CD8-positive, alpha-beta memory T cell (primary cell): ENCODE measurements at regions not wholly inside any gene's neighbourhood (a gene's known extent, or its start where the extent isn't known, plus 50 kb on each side); places are given as distances from the start of the nearest gene placed in this dataset.

ENCODE experiments used
- CTCF ChIA-PET: fragments of 350-600 bp; sonication (Branson Sonifier 250); formaldehyde crosslinking; loops from one replicate; lab custom pipeline; 2021; ENCODE audit warnings: antibody characterized with exemption; lab: Charles Lee
- POLR2A ChIA-PET: fragments of 350-600 bp; sonication (Branson Sonifier 250); formaldehyde crosslinking; loops from one replicate; lab custom pipeline; 2021; ENCODE audit warnings: antibody characterized with exemption; lab: Charles Lee
- DNase-seq, 5 donors: peaks; one replicate each; pipeline versions ENCODE4 v3.0.0 to v3.0.0-alpha.2; 2020 to 2022; ENCODE audit warnings: mixed read lengths in 1 of 5
- H3K27ac ChIP-seq: one replicate; pipeline ENCODE4 v1.7.0; 2013; ENCODE audit warnings: low read depth, mild to moderate bottlenecking, low read length, moderate library complexity
- H3K27me3 ChIP-seq: 2 replicates; pipeline ENCODE4 v1.7.0; 2013; ENCODE audit warnings: low read length, mild to moderate bottlenecking; ENCODE audit not compliant: insufficient read depth, poor library complexity, severe bottlenecking
- H3K36me3 ChIP-seq: 2 replicates; pipeline ENCODE4 v1.7.0; 2013; ENCODE audit warnings: mild to moderate bottlenecking, low read length, moderate library complexity; ENCODE audit not compliant: insufficient read depth
- H3K4me1 ChIP-seq: 2 replicates; pipeline ENCODE4 v1.7.0; 2013; ENCODE audit warnings: mild to moderate bottlenecking, low read length, moderate library complexity; ENCODE audit not compliant: insufficient read depth
- H3K4me3 ChIP-seq: 2 replicates; pipeline ENCODE4 v1.7.0; 2013; ENCODE audit warnings: mild to moderate bottlenecking, low read length
- H3K9me3 ChIP-seq: 2 replicates; pipeline ENCODE4 v1.7.0; 2013; ENCODE audit warnings: mild to moderate bottlenecking, low read length
- H3K27ac Mint-ChIP-seq, 8 donors: one replicate each; pipeline ENCODE4 v1.8.0; 2020 to 2021; ENCODE audit warnings: mixed read lengths in 8 of 8, mild to moderate bottlenecking in 6 of 8, inconsistent platforms in 3 of 8, moderate library complexity in 3 of 8
- H3K27me3 Mint-ChIP-seq, 2 donors: one replicate each; pipeline ENCODE4 v1.8.0; 2020 to 2021; ENCODE audit warnings: mixed read lengths in 2 of 2, mild to moderate bottlenecking in 1 of 2, moderate library complexity in 1 of 2
- H3K36me3 Mint-ChIP-seq, 3 donors: one replicate each; pipeline ENCODE4 v1.8.0; 2020 to 2021; ENCODE audit warnings: mixed read lengths in 3 of 3, inconsistent platforms in 1 of 3, mild to moderate bottlenecking in 1 of 3
- H3K4me1 Mint-ChIP-seq, 3 donors: one replicate each; pipeline ENCODE4 v1.8.0; 2020 to 2021; ENCODE audit warnings: mixed read lengths in 3 of 3, inconsistent platforms in 1 of 3, mild to moderate bottlenecking in 1 of 3
- H3K4me3 Mint-ChIP-seq, 7 donors: one replicate each; pipeline ENCODE4 v1.8.0; 2020 to 2021; ENCODE audit warnings: mixed read lengths in 7 of 7, mild to moderate bottlenecking in 6 of 7, moderate library complexity in 4 of 7, inconsistent platforms in 2 of 7
- H3K9me3 Mint-ChIP-seq, 5 donors: one replicate each; pipeline ENCODE4 v1.8.0; 2020 to 2022; ENCODE audit warnings: mixed read lengths in 5 of 5, mild to moderate bottlenecking in 3 of 5, moderate library complexity in 2 of 5, inconsistent platforms in 1 of 5

DNA sequence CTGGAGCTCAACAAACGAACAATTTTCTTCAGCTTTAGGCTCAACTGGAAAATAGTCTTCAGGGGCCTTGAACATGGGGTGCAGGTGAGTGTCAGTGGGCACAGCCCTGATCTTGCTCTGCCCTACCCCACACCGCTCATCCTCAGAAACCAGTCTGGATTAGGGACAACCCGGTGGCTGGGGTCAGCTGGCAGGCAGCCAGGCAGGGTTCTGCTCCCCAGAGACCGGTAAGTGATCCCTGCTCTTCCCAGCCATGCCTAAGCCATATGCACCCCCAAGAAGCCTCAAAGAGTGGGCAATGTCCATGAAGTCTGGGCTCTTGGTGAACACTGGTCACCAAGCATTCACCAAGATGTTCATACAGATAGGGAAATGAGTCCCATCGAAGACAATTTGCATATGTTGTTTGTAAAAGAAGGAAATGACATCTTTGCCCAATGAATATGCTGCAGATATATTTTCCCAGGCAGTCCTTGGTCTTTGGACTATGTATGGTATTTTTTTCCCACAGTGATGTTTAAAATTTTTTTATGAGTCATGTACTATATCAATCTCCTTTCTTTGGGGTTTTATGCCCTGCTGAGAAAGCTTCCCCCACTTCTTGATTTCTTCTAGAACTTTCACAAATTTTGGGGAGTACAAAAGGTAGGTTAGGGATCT is 63.9 kb upstream of the VASH1 start:
- CTCF ChIA-PET = interaction anchor here (1.0 kb wide), 1 partner anchor 13 kb away, joined by 3 read pairs; no protein-coding TSS in a partner anchor
- no peaks in the 10 kb centered on the region for H3K36me3 ChIP-seq
- no peaks in the 10 kb centered on the region for H3K4me1 ChIP-seq
- no peak overlapping the region for H3K27ac ChIP-seq
- H3K4me3 ChIP-seq = no peak overlapping the region
- no peaks in the 10 kb centered on the region for H3K27me3 ChIP-seq
- no peaks in the 10 kb centered on the region for H3K9me3 Mint-ChIP-seq
- no peaks in the 10 kb centered on the region for H3K9me3 ChIP-seq
- no peaks in the 10 kb centered on the region for H3K36me3 Mint-ChIP-seq
- POLR2A ChIA-PET = no interaction called here
- H3K27me3 Mint-ChIP-seq = peaks cover 14 to 18% of the 10 kb centered on the region in 2 donors
- no peak for DNase-seq
- H3K27ac Mint-ChIP-seq = no peak overlapping the region
- H3K4me1 Mint-ChIP-seq = no peaks in the 10 kb centered on the region
- H3K4me3 Mint-ChIP-seq = no peak overlapping the region

DNA sequence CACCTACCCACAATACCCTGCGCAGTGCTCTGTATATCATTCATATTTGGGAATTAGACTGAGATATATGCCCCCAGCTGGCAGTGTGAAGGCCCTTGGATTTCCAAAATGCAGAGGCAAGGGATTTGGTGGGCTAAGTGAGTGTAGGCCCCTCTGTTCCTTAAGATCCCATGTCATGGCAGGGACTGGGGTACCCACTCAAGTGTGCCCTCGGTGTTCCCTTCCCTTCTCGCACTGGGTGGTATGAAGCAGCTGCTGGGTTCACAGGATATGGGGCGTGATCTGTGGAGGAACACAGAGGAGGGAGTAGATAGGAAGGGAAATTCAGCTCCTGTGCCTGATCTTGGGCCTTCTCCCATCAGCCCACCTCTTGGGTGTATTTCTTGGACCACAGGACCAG is 63.1 kb upstream of the VASH1 start:
- H3K4me3 Mint-ChIP-seq = no peak overlapping the region
- no peaks in the 10 kb centered on the region for H3K36me3 Mint-ChIP-seq
- Histone ChIP-seq H3K27ac (no peak overlapping the region), H3K4me3 (no peak overlapping the region), H3K36me3 (no peaks in the 10 kb centered on the region), H3K4me1 (no peaks in the 10 kb centered on the region), H3K9me3 (no peaks in the 10 kb centered on the region), H3K27me3 (no peaks in the 10 kb centered on the region)
- CTCF ChIA-PET = interaction anchor here (3.0 kb wide), 1 partner anchor 12 kb away, joined by 10 read pairs; no protein-coding TSS in a partner anchor
- POLR2A ChIA-PET = no interaction called here
- H3K4me1 Mint-ChIP-seq = no peaks in the 10 kb centered on the region
- DNase-seq = no peak
- H3K27ac Mint-ChIP-seq = no peak overlapping the region
- H3K9me3 Mint-ChIP-seq = no peaks in the 10 kb centered on the region
- peaks cover 10 to 14% of the 10 kb centered on the region in 2 donors for H3K27me3 Mint-ChIP-seq

DNA sequence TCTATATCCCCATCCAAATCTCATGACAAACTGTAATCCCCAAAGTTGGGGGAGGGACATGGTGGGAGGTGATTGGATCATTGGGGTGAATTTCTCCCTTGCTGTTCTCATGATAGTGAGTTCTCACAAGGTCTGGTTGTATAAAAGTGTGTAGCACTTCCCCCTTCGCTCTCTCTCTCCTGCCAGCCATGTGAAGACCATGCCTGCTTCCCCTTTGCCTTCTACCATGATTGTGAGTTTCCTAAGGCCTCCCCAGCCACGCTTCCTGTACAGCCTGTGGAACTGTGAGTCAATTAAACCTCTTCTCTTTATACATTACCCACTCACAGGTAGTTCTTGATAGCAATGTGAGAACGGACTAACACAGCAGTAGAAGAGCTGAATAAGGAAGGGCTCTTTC is 62.6 kb upstream of the VASH1 start:
- H3K27me3 Mint-ChIP-seq = peaks cover 10 to 14% of the 10 kb centered on the region in 2 donors
- no peaks in the 10 kb centered on the region for H3K4me1 Mint-ChIP-seq
- Histone ChIP-seq H3K27ac (no peak overlapping the region), H3K4me1 (no peaks in the 10 kb centered on the region), H3K4me3 (no peak overlapping the region), H3K27me3 (no peaks in the 10 kb centered on the region), H3K9me3 (no peaks in the 10 kb centered on the region), H3K36me3 (no peaks in the 10 kb centered on the region)
- no peaks in the 10 kb centered on the region for H3K36me3 Mint-ChIP-seq
- CTCF ChIA-PET = interaction anchor here (3.0 kb wide), 1 partner anchor 12 kb away, joined by 10 read pairs; no protein-coding TSS in a partner anchor
- no peaks in the 10 kb centered on the region for H3K9me3 Mint-ChIP-seq
- POLR2A ChIA-PET = no interaction called here
- no peak for DNase-seq
- peak overlapping the region in 1 of 8 donors; percentile 72 for H3K27ac Mint-ChIP-seq
- H3K4me3 Mint-ChIP-seq = no peak overlapping the region

DNA sequence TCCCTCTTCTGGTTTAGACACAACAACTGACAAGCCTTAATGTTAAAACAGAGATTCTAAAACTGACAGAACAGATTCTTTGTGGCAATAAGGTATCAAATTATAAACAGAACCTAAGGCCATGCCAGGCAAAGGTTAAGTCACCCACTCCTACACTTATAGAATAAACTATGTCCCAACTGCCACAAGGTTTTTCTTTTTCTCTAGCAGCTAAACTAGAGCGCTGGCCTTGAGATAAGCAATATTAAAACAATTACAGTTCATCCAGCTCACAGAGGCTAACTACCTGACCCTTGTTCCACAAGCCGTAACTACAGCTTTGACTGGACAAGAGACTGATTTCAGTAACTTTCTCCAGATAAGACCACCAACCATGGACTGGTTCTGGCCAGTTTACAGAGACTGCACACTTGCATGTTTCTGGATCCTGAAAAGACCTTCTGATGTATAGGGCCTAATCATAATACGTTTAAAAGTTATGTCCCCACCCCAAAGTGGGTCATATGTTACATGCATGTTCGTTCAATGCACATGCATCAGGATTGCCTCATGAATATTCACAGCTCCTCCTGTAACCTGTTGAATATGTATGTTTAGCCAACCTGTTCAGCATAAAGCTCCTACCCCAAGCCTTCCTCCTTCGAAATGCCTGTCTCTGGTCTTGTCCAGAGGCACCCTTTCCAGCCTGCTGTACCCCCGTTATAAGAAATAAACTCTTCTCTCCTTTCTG is 61.9 kb upstream of the VASH1 start:
- H3K36me3 ChIP-seq = no peaks in the 10 kb centered on the region
- ChIA-PET POLR2A (no interaction called here), CTCF (interaction anchor here (3.0 kb wide), 1 partner anchor 11 kb away, joined by 10 read pairs; no protein-coding TSS in a partner anchor)
- H3K27ac ChIP-seq = no peak overlapping the region
- no peak for DNase-seq
- no peaks in the 10 kb centered on the region for H3K9me3 Mint-ChIP-seq
- no peaks in the 10 kb centered on the region for H3K27me3 ChIP-seq
- no peak overlapping the region for H3K4me3 ChIP-seq
- H3K27ac Mint-ChIP-seq = no peak overlapping the region
- no peaks in the 10 kb centered on the region for H3K4me1 ChIP-seq
- no peaks in the 10 kb centered on the region for H3K36me3 Mint-ChIP-seq
- no peaks in the 10 kb centered on the region for H3K9me3 ChIP-seq
- no peak overlapping the region for H3K4me3 Mint-ChIP-seq
- peaks cover 5 to 10% of the 10 kb centered on the region in 2 donors for H3K27me3 Mint-ChIP-seq
- H3K4me1 Mint-ChIP-seq = no peaks in the 10 kb centered on the region

GRCh38 chr14:76699939-76700590 is 61.2 kb upstream of the VASH1 start:
- no peaks in the 10 kb centered on the region for H3K4me1 ChIP-seq
- no peaks in the 10 kb centered on the region for H3K27me3 ChIP-seq
- H3K36me3 ChIP-seq = no peaks in the 10 kb centered on the region
- Mint-ChIP-seq H3K27me3 (peaks cover 5% of the 10 kb centered on the region in 2 donors), H3K4me3 (no peak overlapping the region), H3K9me3 (no peaks in the 10 kb centered on the region), H3K27ac (no peak overlapping the region), H3K4me1 (no peaks in the 10 kb centered on the region), H3K36me3 (no peaks in the 10 kb centered on the region)
- no peaks in the 10 kb centered on the region for H3K9me3 ChIP-seq
- ChIA-PET CTCF (interaction anchor here (3.0 kb wide), 1 partner anchor 10 kb away, joined by 10 read pairs; no protein-coding TSS in a partner anchor), POLR2A (no interaction called here)
- DNase-seq = no peak
- no peak overlapping the region for H3K27ac ChIP-seq
- H3K4me3 ChIP-seq = no peak overlapping the region

GRCh38 chr14:76701436-76701835 is 59.8 kb upstream of the VASH1 start:
- Mint-ChIP-seq H3K36me3 (no peaks in the 10 kb centered on the region), H3K4me3 (no peak overlapping the region), H3K27me3 (peaks cover 4 to 8% of the 10 kb centered on the region in 2 donors), H3K4me1 (no peaks in the 10 kb centered on the region), H3K9me3 (no peaks in the 10 kb centered on the region), H3K27ac (no peak overlapping the region)
- Histone ChIP-seq H3K36me3 (no peaks in the 10 kb centered on the region), H3K27ac (no peak overlapping the region), H3K4me3 (no peak overlapping the region), H3K4me1 (no peaks in the 10 kb centered on the region), H3K9me3 (no peaks in the 10 kb centered on the region), H3K27me3 (no peaks in the 10 kb centered on the region)
- ChIA-PET CTCF (no interaction called here), POLR2A (no interaction called here)
- DNase-seq = no peak

DNA sequence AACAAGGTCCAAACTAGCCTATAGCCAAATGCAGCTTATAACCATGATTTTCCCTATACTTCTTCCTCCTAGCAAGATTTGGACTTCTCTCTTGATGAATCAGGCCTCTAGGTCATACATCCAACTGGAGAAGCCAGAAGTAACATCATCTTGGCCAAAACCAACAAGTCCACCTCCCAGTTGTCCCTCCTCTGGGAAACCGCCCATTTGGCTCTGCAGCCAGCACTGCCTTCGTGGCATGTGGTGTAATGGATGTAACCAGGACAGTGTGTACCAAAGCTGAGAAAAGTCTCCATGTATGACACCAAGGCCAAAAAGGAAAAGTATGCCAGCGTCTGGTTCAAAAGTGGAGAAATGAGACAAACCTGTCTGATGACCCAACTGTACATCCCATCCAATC is 59.3 kb upstream of the VASH1 start:
- Mint-ChIP-seq H3K4me3 (no peak overlapping the region), H3K27ac (no peak overlapping the region), H3K9me3 (no peaks in the 10 kb centered on the region), H3K36me3 (no peaks in the 10 kb centered on the region), H3K27me3 (peaks cover 4 to 9% of the 10 kb centered on the region in 2 donors), H3K4me1 (no peaks in the 10 kb centered on the region)
- Histone ChIP-seq H3K9me3 (no peaks in the 10 kb centered on the region), H3K4me3 (no peak overlapping the region), H3K4me1 (no peaks in the 10 kb centered on the region), H3K27me3 (no peaks in the 10 kb centered on the region), H3K27ac (no peak overlapping the region), H3K36me3 (no peaks in the 10 kb centered on the region)
- ChIA-PET CTCF (no interaction called here), POLR2A (no interaction called here)
- DNase-seq = no peak

DNA sequence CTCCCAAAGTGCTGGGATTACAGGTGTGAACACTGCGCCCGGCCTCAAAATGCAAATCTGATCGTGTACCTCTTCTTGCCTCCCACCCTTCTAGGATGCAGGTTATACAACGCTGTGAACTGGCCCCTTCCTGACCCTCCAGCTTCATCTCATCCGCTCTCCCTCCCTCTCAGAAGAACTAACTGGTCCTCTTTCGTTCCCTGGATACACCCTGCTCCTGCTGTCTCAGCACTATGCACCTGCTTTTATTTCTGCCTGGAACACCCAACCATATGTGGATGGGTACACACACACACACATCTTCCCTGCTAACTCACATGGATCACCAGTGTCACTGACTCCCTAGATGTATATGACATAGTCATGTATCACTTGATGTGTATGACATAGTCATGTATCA is 56.1 kb upstream of the VASH1 start:
- ChIA-PET CTCF (no interaction called here), POLR2A (no interaction called here)
- Histone ChIP-seq H3K27ac (no peak overlapping the region), H3K36me3 (no peaks in the 10 kb centered on the region), H3K27me3 (no peaks in the 10 kb centered on the region), H3K9me3 (no peaks in the 10 kb centered on the region), H3K4me1 (no peaks in the 10 kb centered on the region), H3K4me3 (no peak overlapping the region)
- Mint-ChIP-seq H3K36me3 (no peaks in the 10 kb centered on the region), H3K4me1 (no peaks in the 10 kb centered on the region), H3K4me3 (no peak overlapping the region), H3K27me3 (peaks cover 4 to 11% of the 10 kb centered on the region in 2 donors), H3K9me3 (no peaks in the 10 kb centered on the region), H3K27ac (no peak overlapping the region)
- no peak for DNase-seq
